BJ (cell line): ENCODE measurements at regions not wholly inside any gene's neighbourhood (a gene's known extent, or its start where the extent isn't known, plus 50 kb on each side); places are given as distances from the start of the nearest gene placed in this dataset.

Experiments used
- CTCF ChIA-PET: fragments of 350-600 bp; formaldehyde crosslinking; extraction: SDS; loops from one replicate; lab custom pipeline; 2021; ENCODE audit warnings: antibody characterized with exemption, inconsistent platforms; lab: Yijun Ruan, JAX
- POLR2A ChIA-PET: fragments of 300-600 bp; sonication (Branson Sonifier 250); formaldehyde crosslinking; extraction: SDS; loops from one replicate; lab custom pipeline; 2021; ENCODE audit warnings: antibody characterized with exemption; lab: Charles Lee
- DNase-seq: peaks from one replicate; pipeline ENCODE4 v3.0.0-alpha.2; 2011; ENCODE audit warnings: low read depth
- H3K27me3 ChIP-seq: 2 replicates; pipeline ENCODE4 v1.6.0; 2011; ENCODE audit warnings: low read length; ENCODE audit not compliant: control insufficient read depth, insufficient read depth
- H3K36me3 ChIP-seq: 2 replicates; pipeline ENCODE4 v1.5.1; 2011; ENCODE audit warnings: low read length; ENCODE audit not compliant: control insufficient read depth, insufficient read depth
- H3K4me3 ChIP-seq: 2 replicates; pipeline ENCODE4 v1.5.1; 2011; ENCODE audit warnings: low read depth, mild to moderate bottlenecking, control low read depth, low read length
- TF ChIP-seq, protein P1 (sequence below): IDR thresholded peaks from 2 replicates; pipeline ENCODE4 v1.5.1; 2011; ENCODE audit warnings: low read depth, mild to moderate bottlenecking, control low read depth, inconsistent platforms, low read length, moderate library complexity; ENCODE audit not compliant: insufficient read depth

DNA sequence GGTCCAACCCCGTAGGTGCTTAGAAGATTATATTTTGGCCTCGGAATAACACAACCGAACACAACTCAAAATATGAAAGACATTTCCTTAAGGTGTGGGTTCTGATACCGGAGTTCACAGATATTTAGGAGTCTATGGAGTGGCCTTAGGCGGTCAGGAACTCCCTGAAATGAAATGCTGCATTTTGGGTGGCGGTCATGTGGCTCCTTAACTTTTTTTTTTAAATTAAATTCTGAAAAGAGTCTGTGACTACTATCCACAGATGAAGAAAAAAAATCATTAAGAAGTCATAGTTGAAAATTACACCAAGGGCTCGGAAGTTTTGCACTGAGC is 290.9 kb upstream of the NFE2L3 start:
- DNase-seq = no peak
- Histone ChIP-seq H3K4me3 (no peak overlapping the region), H3K27me3 (no peaks in the 10 kb centered on the region), H3K36me3 (no peaks in the 10 kb centered on the region)
- TF ChIP-seq, protein P1, sequence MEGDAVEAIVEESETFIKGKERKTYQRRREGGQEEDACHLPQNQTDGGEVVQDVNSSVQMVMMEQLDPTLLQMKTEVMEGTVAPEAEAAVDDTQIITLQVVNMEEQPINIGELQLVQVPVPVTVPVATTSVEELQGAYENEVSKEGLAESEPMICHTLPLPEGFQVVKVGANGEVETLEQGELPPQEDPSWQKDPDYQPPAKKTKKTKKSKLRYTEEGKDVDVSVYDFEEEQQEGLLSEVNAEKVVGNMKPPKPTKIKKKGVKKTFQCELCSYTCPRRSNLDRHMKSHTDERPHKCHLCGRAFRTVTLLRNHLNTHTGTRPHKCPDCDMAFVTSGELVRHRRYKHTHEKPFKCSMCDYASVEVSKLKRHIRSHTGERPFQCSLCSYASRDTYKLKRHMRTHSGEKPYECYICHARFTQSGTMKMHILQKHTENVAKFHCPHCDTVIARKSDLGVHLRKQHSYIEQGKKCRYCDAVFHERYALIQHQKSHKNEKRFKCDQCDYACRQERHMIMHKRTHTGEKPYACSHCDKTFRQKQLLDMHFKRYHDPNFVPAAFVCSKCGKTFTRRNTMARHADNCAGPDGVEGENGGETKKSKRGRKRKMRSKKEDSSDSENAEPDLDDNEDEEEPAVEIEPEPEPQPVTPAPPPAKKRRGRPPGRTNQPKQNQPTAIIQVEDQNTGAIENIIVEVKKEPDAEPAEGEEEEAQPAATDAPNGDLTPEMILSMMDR = no peak
- ChIA-PET CTCF (interaction anchor here (1.3 kb wide), 1 partner anchor 10 kb away, joined by 3 read pairs; no protein-coding TSS in a partner anchor), POLR2A (no interaction called here)

GRCh38 chr7:25861601-25862260 is 290.3 kb upstream of the NFE2L3 start:
- no peak for DNase-seq
- peak overlapping the region; percentile 26 for H3K4me3 ChIP-seq
- CTCF ChIA-PET = interaction anchor here (0.6 to 1.5 kb wide), 7 partner anchors 10 to 508 kb away, joined by 3 to 8 read pairs (median 3); no protein-coding TSS in a partner anchor
- 0 out of 2 replicates have a peak, but pooled peaks cover 1% of the 10 kb centered on the region for H3K27me3 ChIP-seq
- POLR2A ChIA-PET = interaction anchor here (1.0 kb wide), 1 partner anchor 330 kb away, joined by 4 read pairs; no protein-coding TSS in a partner anchor
- H3K36me3 ChIP-seq = no peaks in the 10 kb centered on the region
- TF ChIP-seq, protein P1 = no peak

GRCh38 chr7:25862261-25863004 is 289.6 kb upstream of the NFE2L3 start:
- ChIA-PET CTCF (interaction anchor here (0.6 to 1.5 kb wide), 6 partner anchors 11 to 508 kb away, joined by 3 to 8 read pairs (median 4); no protein-coding TSS in a partner anchor), POLR2A (interaction anchor here (0.5 to 1.0 kb wide), 2 partner anchors 182 to 330 kb away, joined by 3 to 4 read pairs; no protein-coding TSS in a partner anchor)
- H3K27me3 ChIP-seq = 0 out of 2 replicates have a peak, but pooled peaks cover 1% of the 10 kb centered on the region
- no peak overlapping the region; the same call in 1 of the 2 replicates for H3K4me3 ChIP-seq
- DNase-seq = peak; percentile 100
- TF ChIP-seq, protein P1 = no peak
- H3K36me3 ChIP-seq = no peaks in the 10 kb centered on the region

GRCh38 chr7:25863005-25863728 is 288.8 kb upstream of the NFE2L3 start:
- peaks cover 4% of the 10 kb centered on the region; the same call in 1 of the 2 replicates for H3K27me3 ChIP-seq
- H3K36me3 ChIP-seq = no peaks in the 10 kb centered on the region
- no peak overlapping the region; the same call in 1 of the 2 replicates for H3K4me3 ChIP-seq
- DNase-seq = no peak
- ChIA-PET POLR2A (no interaction called here), CTCF (interaction anchor here (1.2 to 1.5 kb wide), 3 partner anchors 11 to 507 kb away, joined by 3 to 8 read pairs (median 4); no protein-coding TSS in a partner anchor)
- TF ChIP-seq, protein P1 = no peak
